Naive thymus-derived CD4-positive, alpha-beta T cell (primary cell): ENCODE measurements at regions not wholly inside any gene's neighbourhood (a gene's known extent, or its start where the extent isn't known, plus 50 kb on each side); places are given as distances from the start of the nearest gene placed in this dataset.
"Not testable (repeated sequence)": the region's sequence is repeated elsewhere in the genome, so short reads cannot be mapped to it uniquely, and the experiment has no call there.

Experiments
- ATAC-seq: fragments of 150-1000 bp; cut with Tn5 transposase; 2 replicates; pipeline ENCODE4 v1.10.0; 2021; ENCODE audit warnings: mild to moderate bottlenecking, moderate library complexity
- CTCF ChIA-PET: fragments of 350-600 bp; sonication (Branson Sonifier 250); formaldehyde crosslinking; loops from one replicate; lab custom pipeline; 2021; ENCODE audit warnings: antibody characterized with exemption; lab: Charles Lee
- POLR2A ChIA-PET: fragments of 350-600 bp; sonication (Branson Sonifier 250); formaldehyde crosslinking; loops from one replicate; lab custom pipeline; 2021; ENCODE audit warnings: antibody characterized with exemption, inconsistent platforms; lab: Charles Lee
- DNase-seq, 9 donors: peaks; one replicate each; pipeline versions ENCODE4 v3.0.0 to v3.0.0-alpha.2; 2020 to 2022; ENCODE audit warnings: mixed read lengths in 1 of 9
- H3K27ac ChIP-seq: one replicate; pipeline ENCODE4 v1.7.0; 2013; ENCODE audit warnings: mild to moderate bottlenecking, low read depth, low read length, moderate library complexity
- H3K27me3 ChIP-seq, 2 donors: one replicate each; pipeline ENCODE4 v1.7.0; 2013; ENCODE audit warnings: low read length in 2 of 2, mild to moderate bottlenecking in 2 of 2, moderate library complexity in 2 of 2; ENCODE audit not compliant: control insufficient read depth in 2 of 2, insufficient read depth in 2 of 2
- H3K36me3 ChIP-seq, 3 experiments: 1 replicate in 2 of 3; 2 replicates in 1 of 3; pipeline ENCODE4 v1.7.0; 2013; ENCODE audit warnings: low read length in 3 of 3, mild to moderate bottlenecking in 3 of 3, moderate library complexity in 1 of 3; ENCODE audit not compliant: insufficient read depth in 3 of 3, control insufficient read depth in 2 of 3
- H3K4me1 ChIP-seq, 2 donors: one replicate each; pipeline ENCODE4 v1.7.0; 2013; ENCODE audit warnings: low read length in 2 of 2, mild to moderate bottlenecking in 2 of 2, moderate library complexity in 1 of 2; ENCODE audit not compliant: control insufficient read depth in 2 of 2, insufficient read depth in 2 of 2
- H3K4me3 ChIP-seq: 2 replicates; pipeline ENCODE4 v1.7.0; 2013; ENCODE audit warnings: mild to moderate bottlenecking, low read length
- H3K9me3 ChIP-seq, 3 experiments: 1 replicate in 2 of 3; 2 replicates in 1 of 3; pipeline ENCODE4 v1.7.0; 2013; ENCODE audit warnings: low read length in 3 of 3; ENCODE audit not compliant: control insufficient read depth in 2 of 3
- H3K27ac Mint-ChIP-seq, 9 donors: one replicate each; pipeline ENCODE4 v1.8.0; 2020 to 2022; ENCODE audit warnings: mixed read lengths in 9 of 9, mild to moderate bottlenecking in 8 of 9, moderate library complexity in 5 of 9, inconsistent platforms in 2 of 9
- H3K27me3 Mint-ChIP-seq, 5 donors: one replicate each; pipeline ENCODE4 v1.8.0; 2021 to 2022; ENCODE audit warnings: mixed read lengths in 5 of 5, mild to moderate bottlenecking in 1 of 5
- H3K36me3 Mint-ChIP-seq, 5 donors: one replicate each; pipeline ENCODE4 v1.8.0; 2020 to 2022; ENCODE audit warnings: mixed read lengths in 5 of 5, mild to moderate bottlenecking in 3 of 5, inconsistent platforms in 1 of 5
- H3K4me1 Mint-ChIP-seq, 7 donors: one replicate each; pipeline ENCODE4 v1.8.0; 2020 to 2022; ENCODE audit warnings: mixed read lengths in 7 of 7, mild to moderate bottlenecking in 3 of 7, inconsistent platforms in 1 of 7
- H3K4me3 Mint-ChIP-seq, 10 donors: one replicate each; pipeline ENCODE4 v1.8.0; 2020 to 2022; ENCODE audit warnings: mild to moderate bottlenecking in 10 of 10, mixed read lengths in 10 of 10, moderate library complexity in 6 of 10, inconsistent platforms in 2 of 10
- H3K9me3 Mint-ChIP-seq, 11 donors: one replicate each; pipeline ENCODE4 v1.8.0; 2020 to 2022; ENCODE audit warnings: mixed read lengths in 11 of 11, mild to moderate bottlenecking in 4 of 11, inconsistent platforms in 1 of 11, moderate library complexity in 1 of 11
- intact Hi-C, 2 donors: fragments of 100-400 bp; cut with micrococcal nuclease; formaldehyde crosslinking; loops; one replicate each; pipeline ENCODE4 v1.15.1; 2023

GRCh38 chr3:20989653-20990052, 761.4 kb downstream of the ZNF385D start:
- CTCF ChIA-PET, H3K27ac Mint-ChIP-seq, ATAC-seq: not testable (repeated sequence)

GRCh38 chr3:20984594-20985205, 766.3 kb downstream of the ZNF385D start:
- POLR2A ChIA-PET = no interaction called here
- CTCF ChIA-PET = no interaction called here
- H3K27me3 ChIP-seq = no peaks in the 10 kb centered on the region
- H3K27ac ChIP-seq = no peak overlapping the region
- no peaks in the 10 kb centered on the region for H3K4me1 ChIP-seq
- H3K27ac Mint-ChIP-seq = no peak overlapping the region
- DNase-seq (no peak), ATAC-seq (no peak)
- no peaks in the 10 kb centered on the region for H3K27me3 Mint-ChIP-seq
- H3K4me3 Mint-ChIP-seq = no peak overlapping the region
- H3K9me3 Mint-ChIP-seq = peaks cover 0 to 23% (median 4%) of the 10 kb centered on the region in 11 donors
- no peaks in the 10 kb centered on the region for H3K36me3 Mint-ChIP-seq
- H3K9me3 ChIP-seq = no peaks in the 10 kb centered on the region
- no peak overlapping the region for H3K4me3 ChIP-seq
- intact Hi-C loops = no loop called here
- no peaks in the 10 kb centered on the region for H3K4me1 Mint-ChIP-seq
- H3K36me3 ChIP-seq = no peaks in the 10 kb centered on the region

More at GRCh38 chr3:20989653-20990052, 761.4 kb downstream of the ZNF385D start:
- H3K4me1 ChIP-seq, POLR2A ChIA-PET, H3K4me3 ChIP-seq, H3K27me3 Mint-ChIP-seq, H3K27me3 ChIP-seq, H3K36me3 Mint-ChIP-seq, H3K4me1 Mint-ChIP-seq, DNase-seq, H3K4me3 Mint-ChIP-seq, H3K9me3 ChIP-seq, H3K36me3 ChIP-seq, H3K27ac ChIP-seq, intact Hi-C loops: not testable (repeated sequence)
- peaks cover 0 to 15% (median 4%) of the 10 kb centered on the region in 11 donors for H3K9me3 Mint-ChIP-seq

DNA sequence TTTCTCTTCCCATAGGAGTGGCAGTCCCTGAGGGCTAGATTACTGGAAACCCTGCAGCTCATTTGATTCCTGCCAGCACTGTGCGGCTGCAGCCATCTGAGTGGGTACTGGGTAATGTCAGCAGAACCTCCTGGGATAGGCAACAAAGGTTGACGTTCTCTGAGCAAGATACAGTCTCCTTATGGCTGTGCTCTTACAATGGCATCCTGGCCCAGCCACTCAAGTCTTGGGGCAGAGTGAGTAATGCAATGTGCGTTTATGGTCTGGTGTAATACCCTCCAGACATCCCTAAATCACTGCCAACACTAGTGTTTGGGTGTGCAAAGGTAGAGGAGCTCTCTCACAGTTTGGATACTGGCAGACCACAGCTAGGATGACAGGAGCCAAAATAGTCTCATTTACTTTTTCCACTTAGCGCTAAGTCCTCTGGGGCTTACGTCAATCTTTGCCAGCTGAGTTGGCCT, 775.8 kb downstream of the ZNF385D start:
- Mint-ChIP-seq H3K9me3 (peaks cover under 1 to 23% (median 5%) of the 10 kb centered on the region in 11 donors), H3K27me3 (no peaks in the 10 kb centered on the region), H3K36me3 (no peaks in the 10 kb centered on the region), H3K27ac (no peak overlapping the region), H3K4me1 (no peaks in the 10 kb centered on the region), H3K4me3 (no peak overlapping the region)
- ATAC-seq = no peak
- Histone ChIP-seq H3K4me3 (no peak overlapping the region), H3K4me1 (no peaks in the 10 kb centered on the region), H3K9me3 (no peaks in the 10 kb centered on the region), H3K27me3 (no peaks in the 10 kb centered on the region), H3K36me3 (no peaks in the 10 kb centered on the region), H3K27ac (no peak overlapping the region)
- intact Hi-C loops = no loop called here
- DNase-seq = no peak
- POLR2A ChIA-PET = no interaction called here
- CTCF ChIA-PET = no interaction called here

DNA sequence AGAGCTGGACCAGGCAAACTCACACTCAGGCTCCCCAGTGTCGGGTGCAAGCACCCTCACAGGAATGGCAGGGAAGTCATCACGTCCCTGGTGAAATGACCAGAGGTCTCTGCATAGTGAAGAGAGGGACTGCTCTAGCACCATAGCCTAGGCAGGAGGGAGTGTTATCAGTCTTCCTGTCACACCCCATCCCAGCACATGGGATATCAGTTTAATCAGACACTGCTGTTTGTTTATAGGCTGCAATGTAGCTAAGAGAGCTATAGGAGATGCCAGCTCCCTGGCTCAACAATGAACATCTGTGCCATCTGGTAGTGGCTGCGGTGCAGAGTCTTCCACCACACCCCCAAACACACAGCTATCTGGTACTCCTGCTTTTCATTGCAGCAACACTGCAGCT, 776.6 kb downstream of the ZNF385D start:
- H3K36me3 Mint-ChIP-seq = no peaks in the 10 kb centered on the region
- CTCF ChIA-PET = no interaction called here
- Histone ChIP-seq H3K4me1 (no peaks in the 10 kb centered on the region), H3K27me3 (no peaks in the 10 kb centered on the region), H3K36me3 (no peaks in the 10 kb centered on the region), H3K27ac (no peak overlapping the region), H3K9me3 (no peaks in the 10 kb centered on the region), H3K4me3 (no peak overlapping the region)
- DNase-seq (no peak), ATAC-seq (no peak)
- intact Hi-C loops = no loop called here
- POLR2A ChIA-PET = no interaction called here
- H3K27ac Mint-ChIP-seq = no peak overlapping the region
- H3K4me3 Mint-ChIP-seq = no peak overlapping the region
- no peaks in the 10 kb centered on the region for H3K27me3 Mint-ChIP-seq
- H3K4me1 Mint-ChIP-seq = no peaks in the 10 kb centered on the region
- peaks cover 0 to 26% (median 9%) of the 10 kb centered on the region in 11 donors for H3K9me3 Mint-ChIP-seq

DNA sequence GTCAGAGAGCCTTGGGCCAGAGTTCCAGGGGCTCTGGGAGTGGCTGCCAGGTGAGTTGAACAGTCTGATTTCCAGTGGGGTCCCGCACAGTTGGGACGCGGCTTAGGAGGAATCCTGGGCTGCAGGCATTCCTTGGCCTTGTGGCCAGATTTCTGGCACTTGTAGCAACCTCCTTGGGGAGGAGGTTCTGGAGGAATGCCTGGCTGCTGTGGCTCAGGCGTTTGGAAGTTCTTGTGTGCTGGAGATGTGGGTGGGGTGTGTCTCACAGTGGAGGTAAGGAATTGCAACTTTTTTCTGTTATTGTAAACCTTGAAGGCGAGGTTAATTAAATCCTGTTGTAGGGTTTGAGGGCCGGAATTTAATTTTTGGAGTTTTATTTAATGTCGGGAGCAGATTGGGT, 780.2 kb downstream of the ZNF385D start:
- H3K9me3 ChIP-seq, DNase-seq, H3K27me3 Mint-ChIP-seq, H3K4me3 Mint-ChIP-seq, H3K27me3 ChIP-seq, POLR2A ChIA-PET, CTCF ChIA-PET, H3K4me1 Mint-ChIP-seq, H3K36me3 ChIP-seq, ATAC-seq, intact Hi-C loops, H3K27ac Mint-ChIP-seq, H3K27ac ChIP-seq, H3K4me1 ChIP-seq, H3K36me3 Mint-ChIP-seq, H3K4me3 ChIP-seq: not testable (repeated sequence)
- H3K9me3 Mint-ChIP-seq = peaks cover 0 to 30% (median 16%) of the 10 kb centered on the region in 11 donors

DNA sequence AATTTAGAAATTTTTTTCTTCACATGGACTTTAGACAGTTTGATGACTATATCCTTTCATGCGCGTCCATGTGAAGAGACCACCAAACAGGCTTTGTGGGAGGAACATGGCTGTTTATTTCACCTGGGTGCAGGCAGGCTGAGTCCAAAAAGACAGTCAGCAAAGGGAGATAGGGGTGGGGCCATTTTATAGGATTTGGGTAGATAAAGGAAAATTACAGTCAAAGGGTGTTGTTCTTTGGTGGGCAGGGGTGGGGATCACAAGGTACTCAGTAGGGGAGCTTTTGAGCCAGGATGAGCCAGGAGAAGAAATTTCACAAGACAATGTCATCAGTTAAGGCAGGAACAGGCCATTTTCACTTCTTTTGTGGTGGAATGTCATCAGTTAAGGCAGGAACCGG, 781.5 kb upstream of the SGO1 start:
- H3K27ac ChIP-seq, intact Hi-C loops, CTCF ChIA-PET, POLR2A ChIA-PET, DNase-seq, H3K4me3 ChIP-seq, H3K4me1 Mint-ChIP-seq, H3K9me3 ChIP-seq, H3K27ac Mint-ChIP-seq, ATAC-seq, H3K36me3 ChIP-seq, H3K4me3 Mint-ChIP-seq, H3K27me3 Mint-ChIP-seq, H3K4me1 ChIP-seq, H3K27me3 ChIP-seq, H3K36me3 Mint-ChIP-seq: not testable (repeated sequence)
- H3K9me3 Mint-ChIP-seq = peaks cover 5 to 36% (median 18%) of the 10 kb centered on the region in 11 donors

DNA sequence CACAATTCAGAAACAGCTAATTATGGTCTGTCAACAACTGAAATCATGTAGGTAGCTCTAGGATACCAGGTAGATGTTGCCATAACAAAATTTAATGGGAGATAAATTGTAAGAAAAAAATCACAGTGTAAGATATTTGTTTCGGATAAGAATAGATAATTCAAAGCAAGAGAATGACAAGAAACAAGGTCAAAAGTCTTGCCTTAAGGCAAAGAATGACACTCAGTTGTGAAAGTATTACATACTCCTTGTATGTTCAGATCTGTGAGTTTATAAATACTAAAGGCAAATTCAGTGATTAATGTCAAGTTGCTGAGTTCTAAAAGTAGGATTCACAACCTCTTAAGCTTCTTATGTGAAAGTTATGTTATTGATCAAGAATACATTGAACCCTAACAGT, 772.2 kb upstream of the SGO1 start:
- Histone ChIP-seq H3K27me3 (no peaks in the 10 kb centered on the region), H3K27ac (no peak overlapping the region), H3K36me3 (no peaks in the 10 kb centered on the region), H3K9me3 (no peaks in the 10 kb centered on the region), H3K4me1 (no peaks in the 10 kb centered on the region), H3K4me3 (no peak overlapping the region)
- no peaks in the 10 kb centered on the region for H3K4me1 Mint-ChIP-seq
- H3K9me3 Mint-ChIP-seq = peaks cover 0 to 28% (median 6%) of the 10 kb centered on the region in 11 donors
- DNase-seq = no peak
- no peaks in the 10 kb centered on the region for H3K27me3 Mint-ChIP-seq
- ATAC-seq = no peak
- H3K4me3 Mint-ChIP-seq = no peak overlapping the region
- CTCF ChIA-PET = no interaction called here
- POLR2A ChIA-PET = no interaction called here
- intact Hi-C loops = no loop called here
- no peak overlapping the region for H3K27ac Mint-ChIP-seq
- no peaks in the 10 kb centered on the region for H3K36me3 Mint-ChIP-seq
